ENCODE measurements at regions not wholly inside any gene's neighbourhood (a gene's known extent, or its start where the extent isn't known, plus 50 kb on each side); places are given as distances from the start of the nearest gene placed in this dataset.

DNA sequence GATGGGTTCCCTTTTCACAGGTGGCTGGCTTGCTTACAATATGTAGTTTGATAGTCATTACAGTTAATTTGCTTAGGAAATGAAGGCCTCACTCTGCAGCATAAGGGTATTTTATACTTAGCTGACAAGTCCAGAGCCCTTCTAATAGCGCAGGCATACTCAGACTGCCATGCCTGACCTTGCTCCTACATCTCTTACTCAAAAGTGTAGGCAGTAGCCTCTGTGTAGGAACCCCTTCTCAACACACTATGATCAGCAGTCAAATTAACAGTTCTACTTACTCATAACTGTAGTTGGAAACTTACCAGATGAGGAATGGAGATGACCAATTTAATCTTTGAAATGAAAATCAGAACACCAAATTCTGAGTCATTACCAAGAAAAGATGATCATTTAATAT lies 373.5 kb downstream of the TBC1D32 start (continued):
- no peak for TF ChIP-seq HNF1A (IDR thresholded peaks at IDR 0.05; ENCODE audit: low read depth)
- TF ChIP-seq HNF1A (CRISPR knock-in tag; IDR thresholded peaks at IDR 0.05; ENCODE audit: borderline replicate concordance), result no peak

- Histone ChIP-seq H4K20me1 (ENCODE audit: insufficient read depth, low read length) (no peaks in the 10 kb centered on the region), H3K27me3 (ENCODE audit: control insufficient read depth in 1 of 2, insufficient read depth in 2 of 2, low read length in 2 of 2) (no peaks in the 10 kb centered on the region), H3K4me3 (replicated peaks in 1 of 3; ENCODE audit: insufficient read depth in 1 of 3, low read depth in 2 of 3, low read length in 3 of 3) (no peak overlapping the region), H3K4me1 (ENCODE audit: insufficient read depth, low read length) (no peaks in the 10 kb centered on the region), H3K27ac (ENCODE audit: extremely low read length, insufficient read depth, low read length) (no peak overlapping the region), H3K9ac (ENCODE audit: insufficient read depth, low read depth, low read length) (no peak overlapping the region), H3K9me3 (ENCODE audit: low read length) (no peaks in the 10 kb centered on the region), H2AFZ (ENCODE audit: low read length) (no peak overlapping the region), H3K4me2 (ENCODE audit: low read depth, low read length) (no peak overlapping the region), H3K79me2 (ENCODE audit: insufficient read depth, low read length) (no peaks in the 10 kb centered on the region), H3K36me3 (replicated peaks in 1 of 2; ENCODE audit: control insufficient read depth in 1 of 2, insufficient read depth in 2 of 2, low read length in 2 of 2) (no peaks in the 10 kb centered on the region)
- ChIA-PET CTCF (ENCODE audit: low intra/inter-chr PET ratio, low total read pairs) (no interaction called here), POLR2A (no interaction called here)
- FAIRE-seq (no peak), DNase-seq (ENCODE audit: low spot score) (no peak), ATAC-seq (no peak)
- WGBS (ENCODE audit: low lambda C conversion rate), result 13% methylated on average over 1 of the region's 1 CpG
- no TSS peak for BruUV-seq (replicated peaks)
- in situ Hi-C loops (cut with HindIII; ENCODE audit: extremely low pct_ligation_motif_present, low pct_unique_long_range_greater_than_20kb) (no loop called here), intact Hi-C loops (cut with micrococcal nuclease; ENCODE audit: unreplicated experiment) (no loop called here)
- no peak for TF ChIP-seq ZNF790 (CRISPR knock-in tag; IDR thresholded peaks at IDR 0.05; ENCODE audit: borderline replicate concordance)
- TF ChIP-seq PRDM10 (CRISPR knock-in tag; IDR thresholded peaks at IDR 0.05; ENCODE audit: low read depth), result no peak
- TF ChIP-seq, protein P1, sequence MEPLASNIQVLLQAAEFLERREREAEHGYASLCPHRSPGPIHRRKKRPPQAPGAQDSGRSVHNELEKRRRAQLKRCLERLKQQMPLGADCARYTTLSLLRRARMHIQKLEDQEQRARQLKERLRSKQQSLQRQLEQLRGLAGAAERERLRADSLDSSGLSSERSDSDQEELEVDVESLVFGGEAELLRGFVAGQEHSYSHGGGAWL (CRISPR knock-in tag; IDR thresholded peaks at IDR 0.05), result no peak
- no peak for TF ChIP-seq AHR (CRISPR knock-in tag; IDR thresholded peaks at IDR 0.05)
- no peak for TF ChIP-seq ZNF879 (CRISPR knock-in tag; IDR thresholded peaks at IDR 0.05)
- no peak for TF ChIP-seq ETV5 (CRISPR knock-in tag; IDR thresholded peaks at IDR 0.05; ENCODE audit: borderline replicate concordance)
- TF ChIP-seq TOE1 (CRISPR knock-in tag; IDR thresholded peaks at IDR 0.05), result no peak
- TF ChIP-seq ZNF740 (CRISPR knock-in tag; IDR thresholded peaks at IDR 0.05), result no peak
- no peak for TF ChIP-seq KLF16 (CRISPR knock-in tag; IDR thresholded peaks at IDR 0.05)
- no peak for TF ChIP-seq ARNT2 (CRISPR knock-in tag; IDR thresholded peaks at IDR 0.05; ENCODE audit: low read depth)
- TF ChIP-seq, protein P2, sequence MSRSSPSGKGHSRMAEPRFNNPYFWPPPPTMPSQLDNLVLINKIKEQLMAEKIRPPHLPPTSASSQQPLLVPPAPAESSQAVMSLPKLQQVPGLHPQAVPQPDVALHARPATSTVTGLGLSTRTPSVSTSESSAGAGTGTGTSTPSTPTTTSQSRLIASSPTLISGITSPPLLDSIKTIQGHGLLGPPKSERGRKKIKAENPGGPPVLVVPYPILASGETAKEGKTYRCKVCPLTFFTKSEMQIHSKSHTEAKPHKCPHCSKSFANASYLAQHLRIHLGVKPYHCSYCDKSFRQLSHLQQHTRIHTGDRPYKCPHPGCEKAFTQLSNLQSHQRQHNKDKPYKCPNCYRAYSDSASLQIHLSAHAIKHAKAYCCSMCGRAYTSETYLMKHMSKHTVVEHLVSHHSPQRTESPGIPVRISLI (CRISPR knock-in tag; IDR thresholded peaks at IDR 0.05; ENCODE audit: borderline replicate concordance), result no peak
- no peak for TF ChIP-seq HNRNPLL (IDR thresholded peaks at IDR 0.05; ENCODE audit: low read depth, low read length, poor library complexity, severe bottlenecking)
- no peak for TF ChIP-seq TEAD2 (CRISPR knock-in tag; IDR thresholded peaks at IDR 0.05)
These were observed 380.2 kb downstream of the TBC1D32 start for GRCh38 chr6:120954111-120954510.
